Activated gamma-delta T cell treated with anti-CD3 and anti-CD28 coated beads, Interleukin-2, amount 50 U/mL, for 16 hours (primary cell): ENCODE measurements at regions not wholly inside any gene's neighbourhood (a gene's known extent, or its start where the extent isn't known, plus 50 kb on each side); places are given as distances from the start of the nearest gene placed in this dataset.

ENCODE experiments used
- DNase-seq: peaks from one replicate; pipeline ENCODE4 v3.0.0-alpha.2; 2020; ENCODE audit warnings: low read depth

DNA sequence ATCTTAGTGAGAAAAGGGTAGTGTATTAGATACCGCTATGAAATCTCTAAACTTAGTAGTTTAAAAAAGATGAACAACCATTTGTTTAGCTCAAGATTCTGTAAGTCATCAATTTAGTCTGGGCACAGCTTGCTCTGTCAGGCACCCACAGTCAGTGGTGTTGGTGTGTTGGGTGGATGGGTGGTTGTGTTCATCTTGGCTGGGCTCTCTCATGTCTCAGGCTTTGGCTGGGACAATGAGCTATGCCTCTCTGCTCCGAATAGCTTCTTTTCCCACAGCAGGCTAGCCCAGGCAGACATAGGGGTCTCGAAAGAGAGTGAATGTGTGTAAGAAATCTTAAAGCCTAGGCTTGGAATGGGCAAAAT is 127.0 kb upstream of the GATB start:
- DNase-seq = no peak

DNA sequence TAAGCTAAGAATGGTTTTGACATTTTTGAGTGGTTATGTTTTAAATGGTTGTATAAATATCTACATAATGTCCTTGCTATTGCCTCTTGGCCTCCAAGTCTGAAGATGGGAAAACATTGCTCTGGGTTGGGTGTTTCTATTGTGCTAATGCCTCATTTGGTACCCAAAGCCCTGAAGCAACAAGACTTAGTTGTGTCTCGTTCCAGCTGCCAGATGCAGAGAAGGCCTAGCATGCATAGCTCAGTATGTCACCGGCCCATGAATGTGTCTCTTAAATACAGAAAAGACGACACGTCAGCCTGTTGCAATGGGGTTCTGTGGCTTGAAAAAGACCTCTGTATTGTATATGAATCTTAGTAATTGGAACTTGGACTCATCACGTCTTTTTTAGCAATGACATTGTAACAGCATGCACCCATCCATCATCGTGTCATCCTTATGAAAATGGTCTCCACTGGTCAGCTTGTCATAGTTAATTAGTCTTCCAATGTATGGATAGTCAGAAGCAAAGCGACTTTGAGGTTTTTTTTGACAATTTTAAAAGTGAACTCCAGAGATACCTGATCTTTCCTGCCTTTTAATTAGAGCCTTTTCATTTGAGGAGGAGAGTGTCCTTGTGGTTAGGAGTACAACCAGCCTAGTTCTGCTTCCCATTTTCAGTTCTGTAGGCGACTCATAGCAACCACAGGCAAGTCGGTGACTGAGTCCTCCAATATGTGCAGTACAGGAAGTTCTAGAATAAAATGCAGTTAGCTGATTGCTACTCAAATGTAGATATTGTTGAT is 126.4 kb upstream of the GATB start:
- no peak for DNase-seq

GRCh38 chr4:151885123-151885522 is 124.3 kb upstream of the GATB start:
- no peak for DNase-seq

DNA sequence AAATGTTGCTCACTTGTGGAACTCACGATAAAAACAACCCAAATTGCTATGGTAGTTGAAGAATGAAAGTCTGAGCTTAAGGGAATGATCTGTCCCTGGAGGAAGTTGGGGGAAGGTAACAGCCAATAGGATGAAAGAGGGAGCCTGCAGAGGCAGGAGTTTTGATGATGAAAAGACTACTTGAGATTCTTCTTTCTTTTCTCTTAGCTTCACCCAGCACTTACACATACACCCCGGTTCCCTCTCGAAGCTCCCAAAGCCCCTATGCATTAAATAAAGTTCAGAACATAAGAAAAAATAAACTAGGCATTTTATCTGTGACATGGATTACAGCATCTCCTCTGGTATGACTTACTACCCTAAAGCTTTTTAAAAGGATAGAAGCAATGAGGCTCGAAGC is 122.9 kb upstream of the GATB start:
- DNase-seq = no peak

GRCh38 chr4:151882072-151882803 is 121.4 kb upstream of the GATB start:
- no peak for DNase-seq

- no peak for DNase-seq
These were observed 119.1 kb upstream of the GATB start for GRCh38 chr4:151879705-151880445.

- DNase-seq = no peak
These were observed 115.7 kb upstream of the GATB start for GRCh38 chr4:151876381-151876988.

- DNase-seq = no peak
These were observed 113.5 kb upstream of the GATB start for GRCh38 chr4:151874328-151874727.

- no peak for DNase-seq
These were observed 105.7 kb upstream of the GATB start for GRCh38 chr4:151866592-151866918.

DNA sequence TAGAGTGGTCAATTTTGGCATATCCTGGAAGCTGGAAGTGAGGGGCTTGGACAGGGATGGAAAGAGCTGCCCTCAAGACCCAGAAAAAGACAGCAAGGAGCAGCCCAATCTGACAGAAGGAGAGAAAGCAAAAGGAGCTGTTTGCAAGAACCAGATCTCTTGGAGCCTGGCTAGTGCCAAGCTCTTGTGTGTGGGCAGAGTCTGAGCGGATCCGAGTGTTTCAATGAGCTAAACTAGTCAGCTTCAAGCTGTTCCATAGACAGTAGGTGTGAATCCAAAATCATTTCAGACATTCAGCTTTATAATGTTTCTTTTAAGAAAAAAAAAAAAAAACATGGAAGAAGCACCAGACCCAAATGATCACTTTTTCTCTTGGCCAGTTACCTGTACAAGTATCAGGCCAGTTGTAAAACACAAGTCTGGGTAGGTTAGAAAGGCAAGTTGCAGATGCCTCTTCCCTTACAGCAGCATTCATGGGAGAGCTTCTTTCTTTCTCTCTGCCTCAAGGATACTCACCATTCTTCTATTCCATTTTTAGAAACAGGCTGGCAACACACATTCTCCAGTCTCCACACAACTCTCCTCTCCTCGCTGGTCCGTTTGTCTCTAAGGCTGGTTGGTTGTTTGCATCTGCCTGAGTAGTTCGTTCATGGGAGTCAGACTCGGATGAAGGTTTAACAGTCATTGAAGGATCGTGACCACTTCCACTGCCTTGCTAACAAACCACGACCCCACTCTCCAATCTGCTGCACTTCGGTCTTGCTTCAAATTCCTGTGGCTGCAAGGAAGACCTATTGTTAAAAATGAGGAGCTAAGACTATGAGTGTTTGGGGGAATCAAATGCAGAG is 105.2 kb upstream of the GATB start:
- no peak for DNase-seq

DNA sequence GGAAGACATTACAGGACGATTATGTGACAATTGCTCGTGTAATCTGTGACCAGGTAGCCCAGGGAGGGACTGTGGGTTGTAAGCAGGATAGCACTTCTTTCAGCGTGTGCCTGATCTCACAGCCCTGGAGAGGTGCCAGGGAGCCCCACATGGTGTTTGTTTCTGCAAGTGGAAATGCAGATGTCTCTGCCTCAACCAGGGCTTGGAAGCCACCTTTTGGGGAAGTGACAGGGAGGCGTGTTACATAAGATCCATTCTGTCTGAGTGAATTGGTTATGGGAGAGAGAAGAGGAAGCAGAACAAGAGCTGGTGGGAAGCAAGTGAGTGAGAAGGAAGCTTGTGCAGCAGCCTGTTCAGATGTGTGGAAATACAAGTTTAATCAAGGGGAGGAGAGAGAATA is 104.5 kb upstream of the GATB start:
- DNase-seq = no peak

- DNase-seq = no peak
These were observed 103.3 kb upstream of the GATB start for GRCh38 chr4:151864068-151864467.

GRCh38 chr4:151862766-151863165 is 102.0 kb upstream of the GATB start:
- no peak for DNase-seq

GRCh38 chr4:151860561-151861093 is 99.8 kb upstream of the GATB start:
- no peak for DNase-seq

DNA sequence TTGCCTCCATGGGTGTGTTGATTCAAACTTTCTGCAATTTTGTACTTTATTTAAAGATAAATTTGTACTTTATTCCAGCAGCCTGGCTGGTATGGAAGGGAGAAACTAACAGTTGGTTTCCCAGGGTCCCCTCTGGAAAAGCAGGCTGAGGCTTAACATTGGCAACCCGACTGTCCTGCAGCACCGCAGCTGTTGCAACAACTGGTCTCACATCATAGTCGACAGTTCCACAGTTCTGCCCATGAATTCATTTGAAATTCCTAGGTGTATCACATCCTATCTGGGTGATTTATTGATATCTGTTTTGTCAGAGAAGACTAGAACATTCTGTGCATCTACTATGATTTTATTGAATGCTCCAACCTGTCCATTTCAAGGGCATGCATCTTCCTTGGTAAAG is 98.8 kb upstream of the GATB start:
- no peak for DNase-seq

DNA sequence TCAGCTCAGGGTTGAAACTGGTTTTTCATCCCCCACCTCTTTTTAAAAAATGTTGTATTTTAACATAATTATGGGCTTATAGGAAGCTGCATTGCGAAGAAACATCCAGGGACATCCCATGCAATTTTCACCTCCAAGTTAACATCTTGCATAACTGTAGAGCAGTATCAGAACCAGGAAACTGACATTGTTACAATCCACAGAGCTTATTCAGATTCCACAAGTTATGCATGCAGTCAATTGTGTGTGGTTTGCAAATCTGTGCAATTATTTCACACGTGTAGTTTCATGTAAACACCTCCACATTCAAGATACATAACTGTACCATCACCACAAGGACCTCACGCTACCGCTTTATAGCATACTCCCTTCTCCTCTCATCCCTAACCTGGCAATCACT is 97.5 kb upstream of the GATB start:
- DNase-seq = no peak

GRCh38 chr4:151857368-151857767 is 96.6 kb upstream of the GATB start:
- DNase-seq = no peak

DNA sequence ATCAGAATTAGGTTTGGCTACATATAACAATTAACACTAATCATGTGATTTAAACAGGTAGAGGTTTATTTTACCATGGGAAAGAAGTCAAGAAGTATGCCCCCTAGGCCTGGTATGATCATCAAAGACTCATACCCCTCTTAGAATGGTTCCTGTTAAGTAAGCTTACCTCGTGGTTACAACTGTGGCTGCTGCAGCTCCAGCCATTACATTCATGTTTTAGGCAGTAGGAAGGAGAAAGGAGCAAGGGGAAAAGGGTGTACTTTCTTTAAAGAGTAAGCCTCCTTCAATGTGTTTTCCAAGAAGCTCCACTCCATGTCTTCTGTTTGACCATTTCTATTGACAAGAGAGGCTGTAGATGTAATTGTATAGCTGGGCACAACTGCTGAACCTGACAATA is 94.9 kb upstream of the GATB start:
- DNase-seq = no peak

- no peak for DNase-seq
These were observed 93.9 kb upstream of the GATB start for GRCh38 chr4:151854731-151855130.

DNA sequence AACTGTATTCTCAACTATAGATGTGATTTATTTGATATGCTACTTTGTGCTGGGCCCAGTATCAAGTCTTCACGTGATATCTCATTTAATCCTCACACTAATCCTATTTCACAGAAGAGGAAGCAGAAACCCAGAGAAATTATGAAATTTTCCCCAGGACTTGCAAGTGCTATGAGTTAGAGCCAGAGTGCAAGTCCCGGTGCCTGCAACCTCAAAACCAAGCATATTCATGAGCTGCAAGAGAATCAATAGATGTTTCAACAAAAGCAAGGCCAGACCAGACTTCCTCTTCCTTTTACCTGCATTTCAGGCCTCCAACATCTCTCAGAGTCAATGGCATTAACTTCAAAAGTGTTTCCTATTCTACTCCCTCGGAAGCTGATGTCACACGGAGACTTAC is 92.2 kb upstream of the GATB start:
- no peak for DNase-seq

DNA sequence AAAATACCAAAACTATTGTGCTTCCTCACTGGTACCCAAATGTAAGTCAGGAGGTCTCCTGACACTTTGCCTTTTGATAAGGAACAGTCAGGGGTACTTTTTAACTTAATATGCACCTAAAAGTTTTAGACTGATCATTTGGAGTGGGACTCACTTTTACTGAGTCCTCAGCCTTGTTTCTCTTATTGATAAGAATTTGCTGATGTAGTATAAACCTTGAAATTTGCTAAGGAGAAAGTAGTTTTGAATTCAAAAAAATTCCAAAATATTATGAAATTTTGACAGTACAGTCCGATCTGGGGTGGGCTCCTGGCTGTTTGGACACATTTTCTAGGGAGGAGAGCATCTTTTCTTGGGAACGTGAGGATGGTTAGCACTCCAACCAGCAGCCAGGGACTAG is 91.4 kb upstream of the GATB start:
- DNase-seq = no peak

DNA sequence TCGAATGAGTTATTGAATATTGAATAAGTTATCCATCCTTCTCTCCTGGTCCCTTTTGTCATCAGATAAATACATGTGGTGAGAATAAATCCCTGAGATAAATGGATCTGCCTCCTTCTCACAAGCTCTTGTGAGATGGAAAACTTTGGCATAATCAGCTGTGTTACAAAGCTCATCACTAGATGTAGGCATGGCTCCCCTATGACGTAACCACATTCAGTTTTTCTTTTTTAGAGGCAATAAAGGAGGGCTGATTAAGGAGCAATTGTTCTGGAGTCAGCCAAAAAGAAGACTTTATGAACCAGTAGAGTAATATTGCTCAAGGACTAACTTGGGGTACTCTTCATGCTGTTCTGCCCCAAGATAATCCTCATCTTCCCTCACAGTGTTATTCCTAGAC is 90.5 kb upstream of the GATB start:
- no peak for DNase-seq
